A549 (cell line): ENCODE measurements at regions not wholly inside any gene's neighbourhood (a gene's known extent, or its start where the extent isn't known, plus 50 kb on each side); places are given as distances from the start of the nearest gene placed in this dataset.

Source experiments
- ATAC-seq, 2 experiments: fragments of 200-7000 bp in 1 of 2; fragments of >200 bp in 1 of 2; cut with Nextera tagmentation in 1 of 2; cut with Tn5 transposase in 1 of 2; 3 replicates each; pipeline versions ENCODE4 v1.8.0 to v1.9.1; 2018 to 2020; ENCODE audit warnings: mild to moderate bottlenecking in 1 of 2, moderate library complexity in 1 of 2
- CTCF ChIA-PET: fragments of 300-600 bp; sonication (Branson Sonifier 250); formaldehyde crosslinking; extraction: SDS; loops from one replicate; lab custom pipeline; 2021; ENCODE audit warnings: antibody characterized with exemption, inconsistent platforms; lab: Yijun Ruan, JAX
- POLR2A ChIA-PET: fragments of 350-600 bp; formaldehyde crosslinking; extraction: SDS; loops from one replicate; lab custom pipeline; 2021; ENCODE audit warnings: antibody characterized with exemption, inconsistent platforms; lab: Yijun Ruan, JAX
- DNase-seq, 2 experiments: peaks; one replicate each; pipeline versions ENCODE4 v3.0.0 to v3.0.0-alpha.2; 2011 to 2016; ENCODE audit warnings: low read depth in 1 of 2, low spot score in 1 of 2
- FAIRE-seq: peaks from 2 replicates; lab custom pipeline; 2011; peaks lifted over from hg19 to GRCh38; lab: Jason Lieb, UNC
- H3K27ac ChIP-seq, 2 experiments: fragments of >200 bp; sonication (Bioruptor Twin); formaldehyde crosslinking; 3 replicates each; pipeline ENCODE4 v1.5.1; 2016 to 2017
- H3K4me1 ChIP-seq: fragments of >200 bp; sonication (Bioruptor Twin); formaldehyde crosslinking; 3 replicates; pipeline ENCODE4 v1.6.1; 2016
- H3K4me2 ChIP-seq: fragments of >200 bp; sonication (Bioruptor Twin); formaldehyde crosslinking; 3 replicates; pipeline ENCODE4 v1.6.1; 2016
- H3K4me3 ChIP-seq: fragments of >200 bp; sonication (Bioruptor Twin); formaldehyde crosslinking; 3 replicates; pipeline ENCODE4 v1.5.1; 2016
- H3K9me3 ChIP-seq: fragments of >200 bp; sonication (Bioruptor Twin); formaldehyde crosslinking; 3 replicates; pipeline ENCODE4 v1.6.1; 2016
- CEBPB ChIP-seq, 2 experiments: fragments of >200 bp in 1 of 2; sonication (Bioruptor Twin) in 1 of 2; formaldehyde crosslinking in 1 of 2; IDR thresholded peaks; 2 replicates each; pipeline ENCODE4 v1.6.1; 2012 to 2016
- CHD2 ChIP-seq: fragments of 150-350 bp; IDR thresholded peaks from 2 replicates; pipeline ENCODE4 v1.6.1; 2014; ENCODE audit warnings: low read length; ENCODE audit not compliant: partially characterized antibody
- CHD4 ChIP-seq: fragments of 200-600 bp; sonication (generic); IDR thresholded peaks from 2 replicates; pipeline ENCODE4 v1.6.1; 2016; ENCODE audit warnings: antibody characterized with exemption, mild to moderate bottlenecking, borderline replicate concordance
- EP300 ChIP-seq, 2 experiments: fragments of >200 bp; sonication (Bioruptor Twin); formaldehyde crosslinking; IDR thresholded peaks; 2 replicates in 1 of 2; 3 replicates in 1 of 2; pipeline ENCODE4 v1.6.1; 2016 to 2017
- FOSL2 ChIP-seq, 2 experiments: fragments of 450-650 bp in 1 of 2; fragments of >200 bp in 1 of 2; sonication (Bioruptor Twin) in 1 of 2; formaldehyde crosslinking; IDR thresholded peaks; 2 replicates each; pipeline versions ENCODE4 v1.5.0 to v1.6.1; 2016 to 2020; ENCODE audit warnings: mild to moderate bottlenecking in 1 of 2, moderate library complexity in 1 of 2
- HOXA7 ChIP-seq: fragments of 250-450 bp; sonication (Bioruptor Pico); IDR thresholded peaks from 2 replicates; pipeline ENCODE4 v1.5.0; 2020; ENCODE audit warnings: mild to moderate bottlenecking, moderate library complexity
- HOXB13 ChIP-seq: fragments of 250-450 bp; sonication (Bioruptor Pico); IDR thresholded peaks from 2 replicates; pipeline ENCODE4 v1.5.0; 2020; ENCODE audit warnings: low read depth, mild to moderate bottlenecking, moderate library complexity
- JUN ChIP-seq, 2 experiments: fragments of >200 bp; sonication (Bioruptor Twin); formaldehyde crosslinking; IDR thresholded peaks; 2 replicates in 1 of 2; 3 replicates in 1 of 2; pipeline ENCODE4 v1.6.1; 2016 to 2017
- MAX ChIP-seq: IDR thresholded peaks from 2 replicates; pipeline ENCODE4 v1.6.1; 2012
- MAZ ChIP-seq: fragments of 150-350 bp; IDR thresholded peaks from 2 replicates; pipeline ENCODE4 v1.6.1; 2014; ENCODE audit warnings: antibody characterized with exemption, low read depth, low read length, borderline replicate concordance
- MYC ChIP-seq: IDR thresholded peaks from 2 replicates; pipeline ENCODE4 v1.6.1; 2012; ENCODE audit warnings: mild to moderate bottlenecking, inconsistent platforms, low read length, improper control_type of control experiment, borderline replicate concordance
- NFE2L2 ChIP-seq: fragments of 150-350 bp; conservative IDR thresholded peaks from 2 replicates; pipeline ENCODE4 v1.6.1; 2014; ENCODE audit warnings: low read length
- RAD21 ChIP-seq, 2 experiments: fragments of >200 bp in 1 of 2; sonication (Bioruptor Twin) in 1 of 2; formaldehyde crosslinking in 1 of 2; IDR thresholded peaks in 1 of 2; conservative IDR thresholded peaks in 1 of 2; 2 replicates in 1 of 2; 3 replicates in 1 of 2; pipeline ENCODE4 v1.6.1; 2012 to 2018; ENCODE audit warnings: inconsistent platforms in 1 of 2
- RARB ChIP-seq: fragments of 250-450 bp; sonication (Bioruptor Pico); IDR thresholded peaks from 2 replicates; pipeline ENCODE4 v1.8.0; 2021; ENCODE audit warnings: mild to moderate bottlenecking, moderate library complexity
- RCOR1 ChIP-seq: fragments of 150-350 bp; IDR thresholded peaks from 2 replicates; pipeline ENCODE4 v1.6.1; 2014; ENCODE audit warnings: antibody characterized with exemption, low read length, low read depth
- RNF2 ChIP-seq: fragments of 200-600 bp; sonication (generic); IDR thresholded peaks from 2 replicates; pipeline ENCODE4 v1.6.1; 2016; ENCODE audit warnings: low read depth, mild to moderate bottlenecking, antibody characterized with exemption, moderate library complexity, borderline replicate concordance
- TP53 ChIP-seq: fragments of 250-450 bp; sonication (Bioruptor Pico); IDR thresholded peaks from 2 replicates; pipeline ENCODE4 v1.5.0; 2021; ENCODE audit warnings: mild to moderate bottlenecking, moderate library complexity
- ZFP36 ChIP-seq: fragments of 450-650 bp; IDR thresholded peaks from 2 replicates; pipeline ENCODE4 v1.6.1; 2014; ENCODE audit warnings: borderline replicate concordance; ENCODE audit not compliant: partially characterized antibody
- ZNF302 ChIP-seq: fragments of 250-450 bp; sonication (Bioruptor Pico); IDR thresholded peaks from 2 replicates; pipeline ENCODE4 v1.9.0; 2021; ENCODE audit warnings: inconsistent platforms, mild to moderate bottlenecking, moderate library complexity
- WGBS: methylation state at CpG from one replicate; pipeline ENCODE4 v1.1.6; 2017; ENCODE audit errors: missing lambda C conversion rate; 5-methylcytosine and 5-hydroxymethylcytosine counted together
- TF ChIP-seq, protein P1 (sequence below): IDR thresholded peaks from 2 replicates; pipeline ENCODE4 v1.6.1; 2012
- TF ChIP-seq, protein P2 (sequence below): fragments of >200 bp; sonication (Bioruptor Twin); formaldehyde crosslinking; IDR thresholded peaks from 3 replicates; pipeline ENCODE4 v1.6.1; 2016
- TF ChIP-seq, protein P3 (sequence below): fragments of >200 bp; sonication (Bioruptor Twin); formaldehyde crosslinking; IDR thresholded peaks from 3 replicates; pipeline ENCODE4 v1.5.1; 2016
- TF ChIP-seq, protein P4 (sequence below): fragments of >200 bp; sonication (Bioruptor Twin); formaldehyde crosslinking; IDR thresholded peaks from 2 replicates; pipeline ENCODE4 v1.6.1; 2016

GRCh38 chrX:39631276-39632229 is 466.2 kb downstream of the BCOR start:
- H3K4me1 ChIP-seq, result no peaks in the 10 kb centered on the region
- H3K4me2 ChIP-seq, result no peak overlapping the region
- POLR2A ChIA-PET, result no interaction called here
- FAIRE-seq (no peak), DNase-seq (no peak), ATAC-seq (no peak)
- H3K27ac ChIP-seq, result no peak overlapping the region
- H3K9me3 ChIP-seq, result no peaks in the 10 kb centered on the region
- CTCF ChIA-PET, result no interaction called here
- WGBS, result 48% methylated on average over 4 of the region's 4 CpGs
- no peak overlapping the region for H3K4me3 ChIP-seq
- TF ChIP-seq RARB (CRISPR knock-in tag) (no peak), EP300 (IDR thresholded peaks at IDR 0.05) (no peak), MAZ (no peak), ZFP36 (no peak), CHD4 (no peak), CHD2 (no peak), HOXA7 (CRISPR knock-in tag) (no peak), FOSL2 (IDR thresholded peaks at IDR 0.05) (no peak), FOSL2 (CRISPR knock-in tag; IDR thresholded peaks at IDR 0.05) (no peak), NFE2L2 (no peak), JUN (IDR thresholded peaks at IDR 0.05) (no peak)
- TF ChIP-seq, protein P1, sequence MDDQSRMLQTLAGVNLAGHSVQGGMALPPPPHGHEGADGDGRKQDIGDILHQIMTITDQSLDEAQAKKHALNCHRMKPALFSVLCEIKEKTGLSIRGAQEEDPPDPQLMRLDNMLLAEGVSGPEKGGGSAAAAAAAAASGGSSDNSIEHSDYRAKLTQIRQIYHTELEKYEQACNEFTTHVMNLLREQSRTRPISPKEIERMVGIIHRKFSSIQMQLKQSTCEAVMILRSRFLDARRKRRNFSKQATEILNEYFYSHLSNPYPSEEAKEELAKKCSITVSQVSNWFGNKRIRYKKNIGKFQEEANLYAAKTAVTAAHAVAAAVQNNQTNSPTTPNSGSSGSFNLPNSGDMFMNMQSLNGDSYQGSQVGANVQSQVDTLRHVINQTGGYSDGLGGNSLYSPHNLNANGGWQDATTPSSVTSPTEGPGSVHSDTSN, result no peak
- TF ChIP-seq, protein P2, sequence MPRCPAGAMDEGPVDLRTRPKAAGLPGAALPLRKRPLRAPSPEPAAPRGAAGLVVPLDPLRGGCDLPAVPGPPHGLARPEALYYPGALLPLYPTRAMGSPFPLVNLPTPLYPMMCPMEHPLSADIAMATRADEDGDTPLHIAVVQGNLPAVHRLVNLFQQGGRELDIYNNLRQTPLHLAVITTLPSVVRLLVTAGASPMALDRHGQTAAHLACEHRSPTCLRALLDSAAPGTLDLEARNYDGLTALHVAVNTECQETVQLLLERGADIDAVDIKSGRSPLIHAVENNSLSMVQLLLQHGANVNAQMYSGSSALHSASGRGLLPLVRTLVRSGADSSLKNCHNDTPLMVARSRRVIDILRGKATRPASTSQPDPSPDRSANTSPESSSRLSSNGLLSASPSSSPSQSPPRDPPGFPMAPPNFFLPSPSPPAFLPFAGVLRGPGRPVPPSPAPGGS, result no peak
- TF ChIP-seq, protein P3, sequence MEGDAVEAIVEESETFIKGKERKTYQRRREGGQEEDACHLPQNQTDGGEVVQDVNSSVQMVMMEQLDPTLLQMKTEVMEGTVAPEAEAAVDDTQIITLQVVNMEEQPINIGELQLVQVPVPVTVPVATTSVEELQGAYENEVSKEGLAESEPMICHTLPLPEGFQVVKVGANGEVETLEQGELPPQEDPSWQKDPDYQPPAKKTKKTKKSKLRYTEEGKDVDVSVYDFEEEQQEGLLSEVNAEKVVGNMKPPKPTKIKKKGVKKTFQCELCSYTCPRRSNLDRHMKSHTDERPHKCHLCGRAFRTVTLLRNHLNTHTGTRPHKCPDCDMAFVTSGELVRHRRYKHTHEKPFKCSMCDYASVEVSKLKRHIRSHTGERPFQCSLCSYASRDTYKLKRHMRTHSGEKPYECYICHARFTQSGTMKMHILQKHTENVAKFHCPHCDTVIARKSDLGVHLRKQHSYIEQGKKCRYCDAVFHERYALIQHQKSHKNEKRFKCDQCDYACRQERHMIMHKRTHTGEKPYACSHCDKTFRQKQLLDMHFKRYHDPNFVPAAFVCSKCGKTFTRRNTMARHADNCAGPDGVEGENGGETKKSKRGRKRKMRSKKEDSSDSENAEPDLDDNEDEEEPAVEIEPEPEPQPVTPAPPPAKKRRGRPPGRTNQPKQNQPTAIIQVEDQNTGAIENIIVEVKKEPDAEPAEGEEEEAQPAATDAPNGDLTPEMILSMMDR, result no peak
- TF ChIP-seq, protein P4, sequence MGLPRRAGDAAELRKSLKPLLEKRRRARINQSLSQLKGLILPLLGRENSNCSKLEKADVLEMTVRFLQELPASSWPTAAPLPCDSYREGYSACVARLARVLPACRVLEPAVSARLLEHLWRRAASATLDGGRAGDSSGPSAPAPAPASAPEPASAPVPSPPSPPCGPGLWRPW, result no peak

GRCh38 chrX:39633293-39633692 is 464.5 kb downstream of the BCOR start:
- 0% methylated on average over 1 of the region's 2 CpGs for WGBS
- DNase-seq, result no peak
- Histone ChIP-seq H3K4me3 (no peak overlapping the region), H3K27ac (no peak overlapping the region), H3K4me1 (no peaks in the 10 kb centered on the region), H3K4me2 (no peak overlapping the region), H3K9me3 (no peaks in the 10 kb centered on the region)
- TF ChIP-seq CHD4 (no peak), RARB (CRISPR knock-in tag) (no peak), MYC (no peak), TP53 (no peak), RAD21 (conservative IDR thresholded peaks at IDR 0.05 in 1 of 2, IDR thresholded peaks at IDR 0.05 in 1 of 2) (no peak), CEBPB (IDR thresholded peaks at IDR 0.05) (no peak), ZNF302 (no peak), HOXB13 (no peak), MAX (no peak), RNF2 (no peak), RCOR1 (no peak), FOSL2 (IDR thresholded peaks at IDR 0.05) (no peak), FOSL2 (CRISPR knock-in tag; IDR thresholded peaks at IDR 0.05) (no peak), HOXA7 (CRISPR knock-in tag) (no peak)
- TF ChIP-seq, protein P2, result no peak
- no peak for ATAC-seq
- ChIA-PET POLR2A (no interaction called here), CTCF (interaction anchor here (0.7 kb wide), 1 partner anchor 616 kb away, joined by 3 read pairs; no protein-coding TSS in a partner anchor)
- FAIRE-seq, result no peak
